H1 (cell line): ENCODE measurements at regions not wholly inside any gene's neighbourhood (a gene's known extent, or its start where the extent isn't known, plus 50 kb on each side); places are given as distances from the start of the nearest gene placed in this dataset.

Experiments
- CTCF ChIA-PET: fragments of 300-600 bp; sonication (Branson Sonifier 250); formaldehyde crosslinking; loops from one replicate; lab custom pipeline; 2021; ENCODE audit not compliant: partially characterized antibody; lab: Charles Lee
- POLR2A ChIA-PET: fragments of 300-600 bp; sonication (Branson Sonifier 250); formaldehyde crosslinking; loops from one replicate; lab custom pipeline; 2021; ENCODE audit warnings: inconsistent platforms; ENCODE audit not compliant: partially characterized antibody; lab: Charles Lee
- DNase-seq, 2 experiments: peaks; one replicate each; pipeline versions ENCODE4 v3.0.0 to v3.0.0-alpha.2; 2010 to 2022; ENCODE audit warnings: low spot score in 2 of 2, low read depth in 1 of 2, mixed read lengths in 1 of 2
- FAIRE-seq: peaks from 2 replicates; lab custom pipeline; 2011; peaks lifted over from hg19 to GRCh38; lab: Jason Lieb, UNC
- H2AFZ ChIP-seq: 2 replicates; pipeline ENCODE4 v1.8.1; 2012; ENCODE audit warnings: low read length, inconsistent platforms
- H2AK5ac ChIP-seq: 2 replicates; pipeline ENCODE4 v1.6.1; 2013; ENCODE audit warnings: low read depth, low read length
- H2BK120ac ChIP-seq: replicated peaks from 2 replicates; pipeline ENCODE3; 2013; ENCODE audit warnings: low read depth, low read length, inconsistent platforms
- H2BK12ac ChIP-seq: 2 replicates; pipeline ENCODE4 v1.6.1; 2013; ENCODE audit warnings: low read depth, low read length
- H2BK15ac ChIP-seq: 2 replicates; pipeline ENCODE4 v1.6.1; 2013; ENCODE audit warnings: low read length
- H2BK20ac ChIP-seq: 2 replicates; pipeline ENCODE4 v1.6.1; 2013; ENCODE audit warnings: low read length
- H2BK5ac ChIP-seq: 2 replicates; pipeline ENCODE4 v1.6.1; 2013; ENCODE audit warnings: low read depth, low read length
- H3K14ac ChIP-seq: 2 replicates; pipeline ENCODE4 v1.6.1; 2013; ENCODE audit warnings: inconsistent platforms; ENCODE audit not compliant: insufficient read length
- H3K18ac ChIP-seq: 2 replicates; pipeline ENCODE4 v1.6.1; 2013; ENCODE audit warnings: low read length; ENCODE audit errors: extremely low read depth
- H3K23ac ChIP-seq: 2 replicates; pipeline ENCODE4 v1.6.1; 2013; ENCODE audit warnings: inconsistent platforms; ENCODE audit not compliant: insufficient read length
- H3K23me2 ChIP-seq: 2 replicates; pipeline ENCODE4 v1.6.1; 2013; ENCODE audit warnings: low read depth, low read length
- H3K27ac ChIP-seq: 2 replicates; pipeline ENCODE4 v1.6.1; 2011; ENCODE audit warnings: low read depth, low read length, inconsistent platforms
- H3K27me3 ChIP-seq, 4 experiments: replicated peaks in 1 of 4; 1 replicate in 1 of 4; 2 replicates in 3 of 4; pipeline versions ENCODE4 v1.6.1 to v1.8.1; 2011 to 2013; ENCODE audit warnings: low read length in 3 of 4, mild to moderate bottlenecking in 3 of 4, inconsistent platforms in 2 of 4, mixed read lengths in 2 of 4, moderate library complexity in 1 of 4; ENCODE audit not compliant: control insufficient read depth in 3 of 4, insufficient read depth in 3 of 4; ENCODE audit errors: extremely low read depth in 1 of 4
- H3K36me3 ChIP-seq, 4 experiments: 2 replicates each; pipeline versions ENCODE4 v1.6.1 to v1.8.1; 2011 to 2013; ENCODE audit warnings: mild to moderate bottlenecking in 4 of 4, low read length in 3 of 4, moderate library complexity in 2 of 4, control low read depth in 1 of 4, inconsistent platforms in 1 of 4; ENCODE audit not compliant: insufficient read depth in 4 of 4, control insufficient read depth in 2 of 4
- H3K4ac ChIP-seq: replicated peaks from 2 replicates; pipeline ENCODE3; 2013; ENCODE audit warnings: low read length, low read depth, mixed read lengths, inconsistent platforms; ENCODE audit not compliant: insufficient read length
- H3K4me1 ChIP-seq, 4 experiments: replicated peaks in 1 of 4; 1 replicate in 1 of 4; 2 replicates in 3 of 4; pipeline versions ENCODE4 v1.6.1 to v1.8.1; 2011 to 2013; ENCODE audit warnings: low read length in 3 of 4, inconsistent platforms in 2 of 4, mixed read lengths in 1 of 4; ENCODE audit not compliant: insufficient read depth in 4 of 4, control insufficient read depth in 3 of 4
- H3K4me2 ChIP-seq, 2 experiments: 2 replicates each; pipeline versions ENCODE4 v1.6.1 to v1.8.1; 2011 to 2013; ENCODE audit warnings: low read depth in 2 of 2, low read length in 2 of 2, control low read depth in 1 of 2, inconsistent platforms in 1 of 2, mild to moderate bottlenecking in 1 of 2; ENCODE audit not compliant: insufficient read depth in 1 of 2
- H3K4me3 ChIP-seq, 4 experiments: fragments of 200-600, 300-600 bp in 1 of 4; sonication (generic), shearing (Covaris generic), sonication (Bioruptor Twin) in 1 of 4; 2 replicates each; pipeline versions ENCODE4 v1.5.1 to v1.8.1; 2011 to 2016; ENCODE audit warnings: low read length in 4 of 4, low read depth in 3 of 4, control low read depth in 2 of 4, inconsistent platforms in 2 of 4, mild to moderate bottlenecking in 2 of 4, mixed read lengths in 1 of 4, moderate library complexity in 1 of 4; ENCODE audit not compliant: insufficient read depth in 2 of 4; ENCODE audit errors: extremely low read depth in 1 of 4
- H3K56ac ChIP-seq: replicated peaks from 2 replicates; pipeline ENCODE3; 2013; ENCODE audit warnings: low read depth, mild to moderate bottlenecking, mixed read lengths, low read length, inconsistent platforms; ENCODE audit not compliant: insufficient read length
- H3K79me1 ChIP-seq: 2 replicates; pipeline ENCODE4 v1.6.1; 2013; ENCODE audit warnings: low read depth, low read length, control low read depth
- H3K79me2 ChIP-seq, 2 experiments: 2 replicates each; pipeline versions ENCODE4 v1.6.1 to v1.8.1; 2012 to 2013; ENCODE audit warnings: low read length in 2 of 2, mild to moderate bottlenecking in 2 of 2, inconsistent platforms in 1 of 2; ENCODE audit not compliant: insufficient read depth in 2 of 2, control insufficient read depth in 1 of 2
- H3K9ac ChIP-seq, 4 experiments: replicated peaks in 1 of 4; 1 replicate in 1 of 4; 2 replicates in 3 of 4; pipeline versions ENCODE4 v1.6.1 to v1.8.1; 2011 to 2013; ENCODE audit warnings: low read depth in 3 of 4, low read length in 3 of 4, control low read depth in 2 of 4, mild to moderate bottlenecking in 2 of 4, moderate library complexity in 2 of 4, inconsistent platforms in 1 of 4; ENCODE audit errors: extremely low read depth in 1 of 4
- H3K9me3 ChIP-seq, 2 experiments: 2 replicates each; pipeline versions ENCODE4 v1.6.1 to v1.8.1; 2012 to 2013; ENCODE audit warnings: mild to moderate bottlenecking in 2 of 2, moderate library complexity in 2 of 2, control low read depth in 1 of 2, inconsistent platforms in 1 of 2, low read depth in 1 of 2, low read length in 1 of 2, mixed read lengths in 1 of 2; ENCODE audit not compliant: insufficient read depth in 2 of 2
- H4K20me1 ChIP-seq, 2 experiments: replicated peaks in 1 of 2; 2 replicates each; pipeline versions ENCODE3 to v1.8.1; 2011 to 2013; ENCODE audit warnings: inconsistent platforms in 2 of 2, low read length in 2 of 2, mild to moderate bottlenecking in 1 of 2; ENCODE audit not compliant: insufficient read depth in 2 of 2, control insufficient read depth in 1 of 2
- H4K5ac ChIP-seq: 2 replicates; pipeline ENCODE4 v1.6.1; 2013; ENCODE audit warnings: low read length, low read depth, mixed read lengths, inconsistent platforms; ENCODE audit not compliant: insufficient read length
- H4K8ac ChIP-seq: 2 replicates; pipeline ENCODE4 v1.8.0; 2013; ENCODE audit warnings: mild to moderate bottlenecking, moderate library complexity, low read length, inconsistent platforms; ENCODE audit not compliant: insufficient read depth; ENCODE audit errors: extremely low read depth
- H4K91ac ChIP-seq: replicated peaks from 2 replicates; pipeline ENCODE3; 2013; ENCODE audit warnings: low read length, mixed read lengths, inconsistent platforms; ENCODE audit not compliant: insufficient read length
- CREB1 ChIP-seq: IDR thresholded peaks from 2 replicates; pipeline ENCODE4 v1.6.1; 2012; ENCODE audit warnings: inconsistent platforms
- MAFK ChIP-seq: IDR thresholded peaks from 2 replicates; pipeline ENCODE4 v1.6.1; 2012; ENCODE audit warnings: low read depth, mild to moderate bottlenecking, improper control_type of control experiment, low read length
- RFX5 ChIP-seq: IDR thresholded peaks from 2 replicates; pipeline ENCODE4 v1.6.1; 2011; ENCODE audit warnings: low read depth, low read length, improper control_type of control experiment, borderline replicate concordance
- RNF2 ChIP-seq: fragments of 200-900, 300-1000 bp; sonication (generic); IDR thresholded peaks from 2 replicates; pipeline ENCODE4 v1.7.1; 2016; ENCODE audit warnings: borderline replicate concordance, low read depth, mild to moderate bottlenecking, antibody characterized with exemption, low read length; ENCODE audit not compliant: poor library complexity, severe bottlenecking; ENCODE audit errors: missing control alignments
- WGBS, 2 experiments: shearing (Covaris generic) in 1 of 2; methylation state at CpG; one replicate each; pipeline versions ENCODE4 v1.1.6 to v1.1.7; 2013 to 2015; ENCODE audit warnings: low lambda C conversion rate in 2 of 2, mixed read lengths in 2 of 2, inconsistent platforms in 1 of 2, low coverage in 1 of 2, missing lambda C conversion rate in 1 of 2; ENCODE audit not compliant: insufficient replicate concordance in 2 of 2, insufficient coverage in 1 of 2, insufficient read length in 1 of 2; ENCODE audit errors: extremely low coverage in 1 of 2, missing lambda C conversion rate in 1 of 2; 5-methylcytosine and 5-hydroxymethylcytosine counted together

GRCh38 chr10:65340340-65340739 is 1585.5 kb upstream of the LRRTM3 start:
- Histone ChIP-seq H3K4me2 (no peak overlapping the region), H4K8ac (no peak overlapping the region), H2AFZ (no peak overlapping the region), H3K27ac (no peak overlapping the region), H2BK5ac (no peak overlapping the region), H3K9ac (no peak overlapping the region), H3K79me2 (no peaks in the 10 kb centered on the region), H3K4me1 (no peaks in the 10 kb centered on the region), H4K20me1 (no peaks in the 10 kb centered on the region), H2BK20ac (no peak overlapping the region)
- TF ChIP-seq RFX5 (no peak), CREB1 (no peak), MAFK (no peak), RNF2 (no peak)
- TF ChIP-seq, all 59 proteins: peak for 0
- no peak overlapping the region for H3K4ac ChIP-seq
- no peak overlapping the region for H2BK15ac ChIP-seq
- H3K79me1 ChIP-seq, result no peaks in the 10 kb centered on the region
- no peak overlapping the region for H4K5ac ChIP-seq
- no peaks in the 10 kb centered on the region for H3K23me2 ChIP-seq
- H3K36me3 ChIP-seq, result no peaks in the 10 kb centered on the region
- no peak overlapping the region for H2BK120ac ChIP-seq
- no peaks in the 10 kb centered on the region for H3K27me3 ChIP-seq
- WGBS, 2 experiments, result 100% methylated on average over 1 of the region's 1 CpG; no CpG with 5 or more reads in 1 of the 2 experiments
- no peak for FAIRE-seq
- H3K4me3 ChIP-seq, result no peak overlapping the region
- CTCF ChIA-PET, result no interaction called here
- no peak overlapping the region for H3K18ac ChIP-seq
- no peak for DNase-seq
- H3K56ac ChIP-seq, result no peak overlapping the region
- no peak overlapping the region for H2AK5ac ChIP-seq
- H2BK12ac ChIP-seq, result no peak overlapping the region
- no peak overlapping the region for H4K91ac ChIP-seq
- H3K9me3 ChIP-seq, result no peaks in the 10 kb centered on the region
- no peak overlapping the region for H3K23ac ChIP-seq
- no peak overlapping the region for H3K14ac ChIP-seq
- POLR2A ChIA-PET, result no interaction called here
